Thymus (tissue), 11 donors: ENCODE measurements at regions not wholly inside any gene's neighbourhood (a gene's known extent, or its start where the extent isn't known, plus 50 kb on each side); places are given as distances from the start of the nearest gene placed in this dataset.

Source experiments
- DNase-seq, 9 donors: peaks; one replicate each; pipeline ENCODE4 v3.0.0-alpha.2; 2013; ENCODE audit warnings: low spot score in 9 of 9, low read depth in 6 of 9, missing footprints in 1 of 9
- H3K27ac ChIP-seq, 2 donors: one replicate each; pipeline ENCODE4 v1.5.1; 2013; ENCODE audit warnings: control low read depth in 1 of 2, low read depth in 1 of 2, low read length in 1 of 2, mild to moderate bottlenecking in 1 of 2, moderate library complexity in 1 of 2
- H3K27me3 ChIP-seq, 2 donors: one replicate each; pipeline ENCODE4 v1.5.1; 2013; ENCODE audit warnings: low read length in 1 of 2; ENCODE audit not compliant: control insufficient read depth in 2 of 2, insufficient read depth in 1 of 2
- H3K36me3 ChIP-seq, 2 donors: one replicate each; pipeline ENCODE4 v1.5.1; 2013; ENCODE audit warnings: low read length in 1 of 2, mild to moderate bottlenecking in 1 of 2, moderate library complexity in 1 of 2; ENCODE audit not compliant: control insufficient read depth in 2 of 2, insufficient read depth in 2 of 2
- H3K4me1 ChIP-seq, 2 donors: one replicate each; pipeline ENCODE4 v1.5.1; 2013; ENCODE audit warnings: low read length in 2 of 2; ENCODE audit not compliant: control insufficient read depth in 2 of 2, insufficient read depth in 2 of 2
- H3K4me3 ChIP-seq, 2 donors: one replicate each; pipeline ENCODE4 v1.5.1; 2013; ENCODE audit warnings: low read length in 2 of 2, control low read depth in 1 of 2, mild to moderate bottlenecking in 1 of 2
- H3K9me3 ChIP-seq, 2 donors: one replicate each; pipeline ENCODE4 v1.5.1; 2013; ENCODE audit warnings: low read length in 1 of 2, mild to moderate bottlenecking in 1 of 2; ENCODE audit not compliant: control insufficient read depth in 2 of 2, insufficient read depth in 1 of 2
- WGBS: extraction: QIAGEN DNeasy Blood & Tissue Kit; methylation state at CpG from one replicate; pipeline ENCODE4 v1.1.7; 2013; 5-methylcytosine and 5-hydroxymethylcytosine counted together
- donor health status: healthy.

- no peak overlapping the region for H3K27ac ChIP-seq
- no peak overlapping the region for H3K4me3 ChIP-seq
- no peaks in the 10 kb centered on the region for H3K36me3 ChIP-seq
- H3K27me3 ChIP-seq = no peaks in the 10 kb centered on the region
- DNase-seq = no peak
- peaks cover 0 to 15% of the 10 kb centered on the region in 2 donors for H3K9me3 ChIP-seq
- no peaks in the 10 kb centered on the region for H3K4me1 ChIP-seq
- WGBS = 97% methylated on average over 4 of the region's 4 CpGs
Measured at GRCh38 chr1:81221564-81221963, 579.2 kb upstream of the ADGRL2 start.

- 96% methylated on average over 11 of the region's 11 CpGs for WGBS
- Histone ChIP-seq H3K9me3 (peaks cover 0 to 15% of the 10 kb centered on the region in 2 donors), H3K4me1 (no peaks in the 10 kb centered on the region), H3K4me3 (no peak overlapping the region), H3K27me3 (no peaks in the 10 kb centered on the region), H3K36me3 (no peaks in the 10 kb centered on the region), H3K27ac (no peak overlapping the region)
- DNase-seq = no peak
Measured at GRCh38 chr1:81220614-81221071, 580.1 kb upstream of the ADGRL2 start.

GRCh38 chr1:81217058-81217457, 583.7 kb upstream of the ADGRL2 start:
- Histone ChIP-seq H3K9me3 (peaks cover 0 to 15% of the 10 kb centered on the region in 2 donors), H3K4me1 (no peaks in the 10 kb centered on the region), H3K4me3 (no peak overlapping the region), H3K36me3 (no peaks in the 10 kb centered on the region), H3K27me3 (no peaks in the 10 kb centered on the region), H3K27ac (no peak overlapping the region)
- WGBS = 98% methylated on average over 1 of the region's 1 CpG
- no peak for DNase-seq

GRCh38 chr1:81213279-81213678, 587.5 kb upstream of the ADGRL2 start:
- no peaks in the 10 kb centered on the region for H3K9me3 ChIP-seq
- no peaks in the 10 kb centered on the region for H3K27me3 ChIP-seq
- H3K36me3 ChIP-seq = no peaks in the 10 kb centered on the region
- no peak for DNase-seq
- no peaks in the 10 kb centered on the region for H3K4me1 ChIP-seq
- H3K27ac ChIP-seq = no peak overlapping the region
- no peak overlapping the region for H3K4me3 ChIP-seq
- 76% methylated on average over 7 of the region's 7 CpGs for WGBS

GRCh38 chr1:81209461-81209860, 591.3 kb upstream of the ADGRL2 start:
- H3K4me1 ChIP-seq = no peaks in the 10 kb centered on the region
- no peak for DNase-seq
- WGBS = 34% methylated on average over 1 of the region's 1 CpG
- H3K9me3 ChIP-seq = no peaks in the 10 kb centered on the region
- no peak overlapping the region for H3K4me3 ChIP-seq
- no peak overlapping the region for H3K27ac ChIP-seq
- no peaks in the 10 kb centered on the region for H3K36me3 ChIP-seq
- H3K27me3 ChIP-seq = no peaks in the 10 kb centered on the region

GRCh38 chr1:81208441-81208840, 592.3 kb upstream of the ADGRL2 start:
- Histone ChIP-seq H3K4me3 (no peak overlapping the region), H3K9me3 (no peaks in the 10 kb centered on the region), H3K36me3 (no peaks in the 10 kb centered on the region), H3K27me3 (no peaks in the 10 kb centered on the region), H3K4me1 (no peaks in the 10 kb centered on the region), H3K27ac (no peak overlapping the region)
- WGBS = 78% methylated on average over 13 of the region's 13 CpGs
- no peak for DNase-seq

- no peak for DNase-seq
- Histone ChIP-seq H3K4me1 (no peaks in the 10 kb centered on the region), H3K36me3 (no peaks in the 10 kb centered on the region), H3K27ac (no peak overlapping the region), H3K9me3 (no peaks in the 10 kb centered on the region), H3K4me3 (no peak overlapping the region), H3K27me3 (no peaks in the 10 kb centered on the region)
- WGBS = 93% methylated on average over 6 of the region's 6 CpGs
Measured at GRCh38 chr1:81205956-81206355, 594.8 kb upstream of the ADGRL2 start.

GRCh38 chr1:81201779-81202178, 599.0 kb upstream of the ADGRL2 start:
- H3K27ac ChIP-seq = no peak overlapping the region
- WGBS = 95% methylated on average over 2 of the region's 2 CpGs
- no peak overlapping the region for H3K4me3 ChIP-seq
- DNase-seq = no peak
- no peaks in the 10 kb centered on the region for H3K9me3 ChIP-seq
- H3K27me3 ChIP-seq = no peaks in the 10 kb centered on the region
- no peaks in the 10 kb centered on the region for H3K4me1 ChIP-seq
- H3K36me3 ChIP-seq = no peaks in the 10 kb centered on the region

GRCh38 chr1:81197591-81197990, 603.1 kb upstream of the ADGRL2 start:
- H3K9me3 ChIP-seq = no peaks in the 10 kb centered on the region
- H3K4me1 ChIP-seq = no peaks in the 10 kb centered on the region
- no peaks in the 10 kb centered on the region for H3K27me3 ChIP-seq
- H3K27ac ChIP-seq = no peak overlapping the region
- no peak for DNase-seq
- no peaks in the 10 kb centered on the region for H3K36me3 ChIP-seq
- no peak overlapping the region for H3K4me3 ChIP-seq
- 98% methylated on average over 3 of the region's 3 CpGs for WGBS
